Globus pallidus (tissue), 1 donor: ENCODE measurements at regions not wholly inside any gene's neighbourhood (a gene's known extent, or its start where the extent isn't known, plus 50 kb on each side); places are given as distances from the start of the nearest gene placed in this dataset.

ENCODE experiments used
- DNase-seq: peaks from one replicate; pipeline ENCODE4 v3.0.0-alpha.2; 2015; ENCODE audit warnings: low spot score

DNA sequence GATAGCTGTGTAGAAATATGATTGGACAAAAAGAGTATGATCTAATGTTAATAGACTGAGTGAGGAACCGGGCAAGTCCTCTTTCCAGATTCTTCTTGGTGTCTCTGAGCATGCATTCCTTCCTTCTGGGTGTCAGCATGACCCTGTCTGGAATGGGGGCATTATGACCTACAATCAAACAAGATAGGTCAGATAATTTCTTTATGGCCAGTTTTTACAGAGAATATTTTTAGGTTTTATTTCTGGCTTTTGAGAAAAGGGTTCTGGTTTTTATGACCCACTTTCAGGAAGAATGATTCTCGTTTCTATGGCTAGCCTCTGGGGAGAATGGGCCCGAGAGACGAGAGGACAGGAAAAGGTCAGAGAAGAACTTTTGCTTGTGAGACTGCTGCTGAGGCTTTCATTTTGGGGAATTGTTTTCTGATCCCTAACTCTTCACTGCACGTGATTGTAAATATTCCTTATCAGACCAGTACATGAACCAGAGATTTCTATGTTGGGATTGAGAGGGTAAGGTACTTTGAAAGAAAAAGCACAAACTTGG is 383.8 kb downstream of the AASDHPPT start:
- no peak for DNase-seq

DNA sequence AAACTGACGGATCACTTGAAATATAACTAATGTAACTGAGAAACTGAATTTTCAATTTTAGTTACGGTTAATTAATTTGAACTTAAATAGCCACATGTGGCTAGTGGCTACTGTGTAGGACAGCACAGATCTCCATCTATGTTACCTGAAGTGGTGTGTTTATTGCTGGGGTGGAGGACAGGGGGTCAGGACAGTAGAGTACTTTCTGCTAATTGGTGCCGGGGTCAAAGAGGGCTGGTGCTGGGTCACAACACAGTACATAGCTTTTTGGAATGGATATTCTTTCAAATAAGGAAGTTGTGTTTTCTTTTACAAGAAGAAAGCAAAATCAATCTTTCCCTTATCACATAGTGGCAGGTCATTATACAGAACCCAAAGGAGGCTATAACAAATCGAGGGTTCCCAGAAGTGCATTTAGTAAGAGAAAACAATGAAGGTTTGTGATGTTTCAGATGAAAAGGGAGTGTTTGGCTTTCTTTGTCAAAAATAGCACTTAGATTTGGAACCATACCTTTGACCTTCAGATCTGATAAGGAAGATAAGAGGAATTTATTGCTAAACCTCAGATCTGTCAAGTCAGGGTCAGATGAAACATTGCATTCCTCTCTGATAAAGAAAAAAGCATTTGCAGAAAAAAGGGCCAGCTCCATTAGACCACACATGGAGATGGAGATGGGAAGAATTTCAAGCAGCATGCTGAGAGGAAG is 384.5 kb downstream of the AASDHPPT start:
- no peak for DNase-seq

DNA sequence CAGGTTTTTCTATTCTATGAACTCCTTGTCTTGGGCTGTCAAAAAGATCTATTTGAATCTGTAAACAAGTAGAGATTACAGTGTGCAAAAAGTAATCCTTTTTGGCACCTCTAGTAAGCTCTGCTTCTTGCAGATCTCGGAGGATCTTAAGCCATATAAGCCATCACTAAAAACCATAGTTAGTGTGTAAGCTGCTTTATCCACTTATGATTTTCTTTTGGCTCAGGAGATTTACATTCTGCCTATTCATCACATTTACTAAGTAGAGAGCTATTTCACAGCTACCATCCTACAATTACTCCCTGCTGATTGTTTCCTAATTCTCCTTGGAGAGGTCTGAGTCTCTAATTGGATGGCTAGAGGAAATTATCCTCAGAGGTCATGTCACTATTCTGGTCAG is 385.7 kb downstream of the AASDHPPT start:
- DNase-seq = no peak

DNA sequence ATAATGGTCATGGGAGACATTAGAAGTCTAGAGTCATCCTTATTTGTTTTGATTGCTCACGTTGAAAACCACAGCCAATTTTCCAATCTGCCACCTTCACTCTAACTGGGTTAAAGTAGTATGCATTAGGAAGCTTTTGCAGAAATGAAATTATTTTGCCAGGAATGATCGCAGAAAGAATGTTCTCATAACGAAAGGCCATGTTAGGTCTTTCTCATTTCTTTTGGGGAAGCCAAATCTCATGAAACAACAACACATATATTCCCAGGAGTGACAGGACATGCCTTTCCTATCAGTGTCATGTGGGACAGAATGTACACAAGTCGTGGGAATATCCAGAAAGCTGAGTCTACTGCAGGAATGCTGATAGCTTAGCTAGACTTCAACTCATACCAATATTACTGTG is 386.3 kb downstream of the AASDHPPT start:
- no peak for DNase-seq

DNA sequence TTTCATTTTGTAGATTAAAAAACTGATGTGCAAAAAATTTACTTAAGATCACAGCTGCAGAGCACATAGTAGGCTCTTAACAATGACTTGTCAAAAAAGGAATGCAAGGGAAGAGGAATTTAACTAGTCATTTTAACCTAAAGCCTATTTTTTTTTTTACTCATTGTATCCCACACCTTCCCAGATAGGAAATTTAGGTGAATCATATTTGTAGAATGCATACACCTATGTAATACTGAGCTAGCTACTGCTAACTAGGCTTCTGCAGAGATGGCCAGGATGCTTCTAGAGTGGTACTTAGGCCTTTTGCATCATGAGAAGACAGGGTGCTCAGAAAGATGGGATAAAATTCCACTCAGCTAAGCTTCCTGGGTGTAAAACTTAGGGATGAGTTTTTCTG is 387.3 kb downstream of the AASDHPPT start:
- no peak for DNase-seq

DNA sequence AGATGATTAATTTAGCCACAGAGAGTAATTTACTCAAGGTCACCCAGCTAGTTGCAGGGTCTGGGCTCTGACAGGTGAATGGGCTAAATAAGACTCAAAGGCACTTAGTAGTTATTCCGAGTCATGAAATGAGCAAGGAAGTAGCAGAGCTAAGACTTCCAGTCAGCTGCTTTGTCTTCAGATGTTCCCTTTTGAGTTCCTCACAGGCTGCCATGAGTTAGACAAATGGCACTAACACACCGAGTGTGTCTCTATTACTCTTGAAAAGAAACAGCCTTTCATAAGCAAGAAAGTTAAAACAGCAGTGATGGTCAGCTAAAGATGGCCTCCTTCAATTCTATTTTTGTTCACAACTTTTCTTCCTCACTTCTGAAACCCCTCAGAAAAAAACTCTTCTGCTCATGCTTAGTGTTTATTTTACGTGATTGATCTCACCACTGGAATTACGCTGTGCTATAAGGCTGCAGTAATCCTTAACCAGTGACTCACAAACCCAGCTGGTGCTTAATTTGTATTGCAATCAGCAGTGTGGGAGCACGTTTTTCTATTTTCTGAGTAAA is 389.1 kb downstream of the AASDHPPT start:
- DNase-seq = no peak

DNA sequence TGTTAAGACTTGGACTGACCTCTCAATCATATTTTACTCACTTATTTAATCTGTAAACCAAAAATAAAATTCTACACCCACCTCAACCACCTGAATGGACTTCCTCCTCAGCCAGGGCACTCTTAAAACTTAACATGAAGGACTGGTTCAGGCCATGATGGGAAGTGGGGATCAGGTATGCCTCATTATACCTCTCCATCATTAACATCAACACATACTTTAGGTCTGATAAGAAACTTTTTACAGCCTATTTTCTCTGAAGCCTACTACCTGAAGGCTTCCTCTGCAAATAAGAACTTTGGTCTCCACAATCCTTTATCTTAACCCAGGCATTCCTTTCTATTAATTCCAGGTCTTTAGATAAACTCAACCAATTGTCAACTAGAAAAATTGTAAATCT is 390.0 kb downstream of the AASDHPPT start:
- DNase-seq = no peak

DNA sequence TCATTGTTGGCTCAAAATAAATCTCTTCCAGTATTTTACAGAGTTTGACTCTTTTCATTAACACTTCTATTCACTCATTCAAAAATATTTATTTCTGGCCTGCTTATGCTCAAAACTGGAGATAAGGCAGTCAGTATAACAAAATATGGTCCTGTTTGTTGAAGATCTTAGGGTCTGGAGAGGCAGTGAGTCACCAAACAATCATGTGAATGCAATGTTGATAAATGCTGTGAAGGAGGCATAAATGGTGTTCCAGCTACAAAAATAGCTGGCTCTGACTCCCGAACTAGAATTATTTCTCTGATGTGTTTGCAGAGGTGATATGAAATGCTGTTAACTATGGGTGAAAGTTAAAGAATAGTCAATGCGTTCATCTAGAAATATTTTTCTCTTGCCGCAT is 390.6 kb downstream of the AASDHPPT start:
- no peak for DNase-seq

DNA sequence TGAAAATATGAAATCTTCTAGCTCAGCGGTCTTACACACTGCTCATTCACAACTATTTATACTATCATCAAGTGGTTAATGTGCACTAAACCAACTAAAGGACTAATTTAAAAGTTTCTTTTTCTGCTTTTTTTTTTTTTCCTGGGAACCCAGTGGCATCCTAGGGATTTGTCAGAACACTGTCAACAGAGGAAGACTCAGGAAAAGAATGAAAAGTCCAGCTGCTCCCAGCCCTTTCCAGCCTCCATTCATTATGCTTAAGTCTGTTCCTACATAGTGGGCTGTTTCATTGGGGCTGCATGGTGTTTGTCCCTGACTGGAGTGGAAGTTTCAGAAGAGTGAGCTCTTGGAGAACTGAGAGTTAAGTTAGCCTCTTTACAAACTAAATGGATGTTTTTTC is 391.1 kb downstream of the AASDHPPT start:
- DNase-seq = no peak

DNA sequence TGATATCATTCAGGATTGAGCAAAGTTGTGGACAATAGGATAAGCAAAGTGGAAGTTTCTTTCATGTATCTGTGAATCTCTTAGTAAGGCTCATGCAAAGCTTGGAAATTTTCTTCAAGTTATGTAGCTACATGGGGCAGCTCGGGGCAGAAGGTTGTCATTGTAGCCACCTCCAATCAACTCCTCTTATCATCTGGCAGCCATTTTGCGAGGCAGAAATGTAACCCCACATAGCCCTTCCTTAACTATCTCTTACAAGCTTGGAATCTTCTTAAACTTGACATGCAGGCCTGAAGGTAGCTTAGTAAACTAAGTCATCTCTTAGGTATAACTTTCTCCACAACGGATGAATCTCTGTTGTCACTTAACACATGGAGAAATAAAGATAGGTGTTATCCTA is 392.8 kb downstream of the AASDHPPT start:
- DNase-seq = no peak

DNA sequence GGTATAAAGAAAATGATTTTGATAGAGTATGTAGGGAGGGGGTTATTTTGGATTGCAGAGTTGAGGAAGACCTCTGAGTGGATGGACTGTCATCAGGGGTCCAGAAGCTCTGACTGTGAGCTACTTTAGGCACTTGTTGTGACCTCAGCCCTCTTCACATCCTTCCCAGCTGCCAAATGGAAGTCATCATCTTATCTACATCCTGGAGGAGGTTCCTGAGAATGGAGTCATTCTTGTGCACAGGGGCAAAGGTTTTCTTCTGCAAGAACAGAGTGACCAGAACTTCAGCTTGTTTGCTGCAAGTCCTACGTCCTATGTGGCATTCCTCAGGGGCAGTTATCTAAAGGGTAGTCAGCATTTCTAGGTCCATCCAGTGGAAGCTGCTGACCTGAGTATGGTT is 393.8 kb downstream of the AASDHPPT start:
- no peak for DNase-seq

DNA sequence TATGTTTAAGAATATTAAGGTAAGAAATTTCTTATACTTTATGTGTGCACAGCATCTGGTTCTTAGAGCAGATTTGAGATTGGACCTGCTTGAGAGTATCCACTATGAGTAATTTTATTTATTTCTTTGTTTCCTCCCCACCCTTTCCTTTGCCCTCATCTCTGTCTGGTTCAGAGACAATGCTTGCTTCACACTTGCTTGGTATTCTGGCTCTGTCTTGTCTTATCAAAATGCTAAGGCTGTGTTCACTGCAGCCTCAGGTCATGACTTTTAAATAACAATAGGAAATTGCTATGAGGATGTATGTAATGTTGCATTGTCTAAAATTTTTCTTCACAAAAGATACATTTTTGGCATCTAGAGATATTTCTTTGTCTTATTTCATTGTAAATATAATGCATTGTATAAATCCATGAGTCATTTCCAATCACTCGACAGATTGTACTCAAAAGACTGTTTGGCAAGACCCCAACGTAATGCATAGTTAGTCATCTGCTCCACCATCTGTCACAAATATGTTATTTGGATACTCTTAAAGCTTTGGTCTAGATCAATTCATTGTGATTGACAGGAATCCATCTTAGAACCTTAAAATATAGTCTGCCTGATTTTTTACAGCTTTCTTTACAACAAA is 395.7 kb downstream of the AASDHPPT start:
- DNase-seq = no peak

DNA sequence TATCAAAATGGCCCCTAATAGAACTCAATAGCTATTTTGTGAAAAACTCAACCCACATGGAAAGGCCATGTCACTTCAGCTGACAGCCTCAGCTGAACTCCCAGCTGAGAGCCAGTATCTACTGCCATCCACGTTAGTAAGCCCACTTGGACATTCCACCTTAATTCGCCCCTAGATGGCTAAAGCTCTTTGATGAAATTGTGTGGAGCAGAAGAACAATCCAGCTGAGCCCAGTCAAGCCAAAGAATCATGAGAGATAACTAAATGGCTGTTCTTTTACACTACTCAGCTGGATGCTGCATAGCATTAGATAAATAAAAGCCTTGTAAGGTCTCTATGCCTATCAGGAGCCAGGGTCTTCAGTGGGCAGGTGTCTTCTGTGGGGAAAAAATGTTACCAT is 396.8 kb downstream of the AASDHPPT start:
- no peak for DNase-seq

DNA sequence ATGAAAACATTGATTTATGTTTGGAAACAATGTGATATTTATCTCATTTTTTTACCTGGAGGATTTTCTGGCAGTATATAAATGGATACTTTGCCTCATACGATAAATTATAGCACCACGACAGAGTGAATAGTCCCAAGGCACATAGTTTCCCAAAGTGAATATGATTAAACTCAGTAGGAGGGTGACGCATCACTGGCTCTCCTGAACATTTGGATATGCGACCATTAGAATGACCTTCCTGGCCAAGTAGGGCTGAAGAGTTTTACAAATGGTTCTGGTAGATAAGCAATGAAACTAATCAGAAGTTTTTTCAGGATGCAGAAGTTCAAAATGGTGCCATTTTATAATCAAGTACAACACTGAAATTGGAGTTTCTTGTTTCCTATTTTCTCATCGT is 397.7 kb downstream of the AASDHPPT start:
- DNase-seq = no peak

DNA sequence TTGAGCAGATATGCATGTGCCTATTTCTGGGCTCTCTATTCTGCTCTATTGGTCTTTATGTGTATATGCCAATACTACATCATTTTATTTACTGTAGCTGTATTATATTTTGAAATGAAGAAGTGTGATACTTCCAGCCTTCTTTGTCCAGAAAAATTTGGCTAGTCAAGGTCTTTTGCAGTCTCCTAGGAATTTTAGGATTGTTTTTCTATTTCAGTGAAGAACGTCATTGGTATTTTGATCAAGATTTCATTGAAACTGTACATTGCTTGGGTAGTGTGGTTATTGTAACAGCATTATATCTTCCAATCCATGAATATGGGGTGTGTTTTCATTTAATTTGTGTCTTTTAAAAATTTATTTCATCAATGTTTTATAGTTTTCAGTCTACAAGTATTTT is 400.3 kb downstream of the AASDHPPT start:
- no peak for DNase-seq

DNA sequence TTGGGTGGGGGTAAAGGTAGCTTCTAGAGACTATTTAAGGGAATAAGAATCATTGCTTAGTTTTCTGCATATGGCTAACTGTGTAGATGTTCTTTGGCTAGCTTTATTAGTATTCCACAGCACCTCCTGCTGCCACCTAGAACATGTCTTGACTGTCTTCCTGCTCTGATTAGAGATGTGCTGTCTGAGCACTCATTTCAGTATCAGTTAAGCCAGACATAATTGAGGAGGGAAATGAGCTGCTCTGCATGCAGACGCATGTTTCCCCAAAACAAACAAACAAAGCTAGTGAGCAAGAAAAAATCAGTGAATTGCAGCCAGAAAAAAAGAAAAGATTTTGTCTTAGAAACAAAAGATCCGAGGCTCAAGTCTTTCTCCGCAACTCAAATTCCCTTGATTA is 402.2 kb downstream of the AASDHPPT start:
- no peak for DNase-seq

DNA sequence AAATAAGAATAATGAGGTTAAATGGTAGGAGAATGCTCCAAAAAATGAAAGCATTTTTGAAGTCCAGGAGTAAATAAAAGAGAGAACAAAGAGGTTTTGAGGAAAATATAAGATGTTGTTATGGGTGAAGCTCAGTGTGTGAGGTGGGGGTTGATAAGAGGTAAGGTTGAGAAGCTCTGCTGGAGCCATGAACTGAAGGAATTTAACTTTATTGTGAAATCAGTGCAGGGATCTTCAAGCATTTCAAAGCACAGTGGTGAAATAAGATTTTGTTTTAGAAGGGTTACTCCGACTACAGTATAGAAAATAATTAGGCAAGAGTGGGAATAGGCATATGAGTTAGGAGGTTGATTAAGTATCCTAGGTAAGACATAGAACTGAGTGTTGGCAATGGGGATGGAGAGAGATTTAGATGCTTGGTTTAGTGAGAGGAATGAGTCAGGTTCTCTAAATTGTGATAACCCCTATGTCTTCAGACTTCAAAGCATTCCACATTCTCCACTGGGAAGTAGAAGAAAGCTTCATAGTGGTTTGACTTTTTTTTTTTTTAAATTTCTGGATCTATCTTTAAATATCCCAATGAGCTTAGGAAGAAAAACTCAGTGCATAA is 403.2 kb downstream of the AASDHPPT start:
- no peak for DNase-seq

DNA sequence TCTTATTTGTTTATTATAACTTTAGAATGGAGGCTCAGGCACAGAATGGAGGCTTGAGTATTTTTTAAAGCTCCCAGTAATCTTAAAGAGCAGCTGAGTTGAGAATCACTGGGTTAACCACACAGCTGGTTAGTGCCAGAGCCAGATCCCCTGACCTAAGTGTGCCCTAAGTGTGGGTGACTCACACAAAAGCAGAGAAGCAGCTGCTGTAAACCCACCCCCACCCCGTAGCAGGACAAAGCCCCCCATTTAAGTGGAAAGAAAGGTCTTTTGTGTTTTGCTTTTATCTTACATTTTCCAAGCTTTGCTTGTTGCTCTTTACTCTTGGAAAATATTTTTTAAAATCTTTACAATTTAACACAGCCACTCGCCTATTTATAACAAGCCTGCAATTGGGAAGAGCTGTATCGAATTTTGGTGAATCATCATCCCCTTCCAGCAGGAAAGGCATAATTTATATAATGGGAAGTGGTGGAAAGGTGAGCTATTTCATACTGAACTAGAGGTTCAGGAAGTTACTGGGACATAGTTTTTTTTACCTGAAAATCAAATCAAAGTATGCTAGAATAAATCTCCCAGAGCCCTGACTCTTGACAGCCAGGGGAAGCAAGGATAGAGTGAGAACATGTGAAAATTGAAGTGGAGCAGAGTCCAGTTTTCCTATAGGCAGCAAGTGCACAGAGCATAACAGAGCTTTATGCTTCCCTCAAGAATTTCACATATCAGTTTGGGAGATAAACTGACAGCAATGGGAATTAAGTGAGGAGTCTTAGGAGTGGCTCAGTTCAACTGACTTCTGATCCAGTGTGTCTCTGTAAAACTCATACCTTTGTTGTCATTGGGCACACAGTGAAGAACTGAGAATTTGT is 405.7 kb downstream of the AASDHPPT start:
- DNase-seq = peak; percentile 67

DNA sequence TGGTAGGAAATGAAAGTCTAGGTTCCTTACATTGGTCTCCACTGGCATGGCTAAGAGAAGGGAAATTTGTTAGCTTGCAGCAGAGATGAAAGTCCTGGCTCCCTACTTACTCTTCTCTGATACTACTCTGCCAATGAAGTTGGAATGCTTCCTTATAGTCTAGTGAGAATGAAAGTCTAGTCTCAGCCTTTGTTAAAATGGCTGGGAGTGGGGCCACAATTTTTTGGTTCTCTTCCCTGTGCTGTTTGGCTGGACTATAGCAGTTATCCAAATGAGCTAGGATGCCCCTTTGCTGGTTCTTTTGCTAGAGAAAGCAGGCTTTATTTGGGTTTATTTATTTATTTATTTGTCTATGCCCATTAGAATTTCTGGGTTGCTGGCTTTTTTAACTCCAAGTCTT is 414.3 kb downstream of the AASDHPPT start:
- peak; percentile 63 for DNase-seq

DNA sequence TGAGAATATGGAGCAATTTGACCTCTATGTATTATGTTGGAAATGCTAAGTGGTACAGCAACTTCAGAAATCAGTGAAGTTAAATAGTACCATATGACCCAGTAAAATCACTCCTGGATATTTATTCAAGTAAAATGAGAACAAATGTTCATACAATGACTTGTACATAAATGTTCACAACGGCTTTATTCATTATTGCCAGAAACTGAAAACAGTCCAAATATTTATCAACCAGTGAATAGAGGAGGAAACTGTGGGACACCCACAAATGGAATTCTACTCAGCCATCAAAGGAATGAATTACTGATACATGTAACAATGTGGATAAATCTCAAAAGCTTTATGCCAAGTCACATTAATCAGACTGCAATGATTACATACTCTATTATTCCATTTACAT is 416.3 kb downstream of the AASDHPPT start:
- DNase-seq = no peak

DNA sequence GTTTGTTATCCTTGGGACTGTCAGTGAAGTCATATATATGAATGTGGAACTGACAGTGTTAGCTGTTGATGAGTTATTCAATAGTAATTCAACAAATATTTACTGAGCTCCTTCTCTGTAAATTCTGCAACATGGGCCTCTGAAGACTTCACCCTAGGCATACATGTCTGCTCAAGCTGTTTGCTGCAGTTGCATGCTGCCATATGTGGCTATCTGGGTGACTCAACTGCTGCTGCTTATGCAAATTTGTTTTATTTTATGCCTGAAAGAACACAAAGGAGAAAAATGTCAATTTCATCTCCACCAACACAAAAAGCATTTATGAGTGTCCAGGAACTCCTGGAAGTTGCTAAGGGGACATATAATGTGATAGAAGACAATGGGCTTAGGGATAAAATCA is 417.6 kb downstream of the AASDHPPT start:
- no peak for DNase-seq

DNA sequence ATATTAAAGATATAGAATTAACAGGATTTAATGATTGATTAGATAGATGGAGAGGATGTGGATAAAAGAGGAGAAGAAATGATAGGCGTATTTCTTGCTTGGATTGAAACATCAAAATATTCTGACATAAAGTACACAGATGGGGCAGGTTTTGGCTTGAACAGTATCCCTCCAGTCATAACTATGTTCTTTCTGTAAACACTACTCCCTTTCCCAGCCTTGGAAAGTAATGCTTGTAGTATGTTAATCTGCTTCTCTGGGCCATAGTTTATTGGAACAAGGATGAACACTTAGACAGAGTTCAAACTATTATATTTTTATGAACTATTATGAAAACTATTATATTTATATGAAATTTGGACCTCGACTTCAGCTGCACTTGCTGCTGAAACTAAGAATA is 419.2 kb downstream of the AASDHPPT start:
- no peak for DNase-seq
